ENCODE measurements at regions not wholly inside any gene's neighbourhood (a gene's known extent, or its start where the extent isn't known, plus 50 kb on each side); places are given as distances from the start of the nearest gene placed in this dataset.
A peak's percentile ranks its signal among the peaks of the same experiment; 100 is the strongest.

GRCh38 chr19:5403968-5404640 is 51.1 kb upstream of the ZNRF4 start (continued):
- TF ChIP-seq ZNF584 (CRISPR knock-in tag; IDR thresholded peaks at IDR 0.05; ENCODE audit: low read depth) (no peak), JUN (IDR thresholded peaks at IDR 0.05; ENCODE audit: borderline replicate concordance, low read depth, low read length) (no peak), JUN (CRISPR knock-in tag; IDR thresholded peaks at IDR 0.05; ENCODE audit: borderline replicate concordance) (no peak), POLR3G (IDR thresholded peaks at IDR 0.05; ENCODE audit: extremely low read depth, insufficient read length, insufficient replicate concordance) (no peak), CTBP1 (IDR thresholded peaks at IDR 0.05; ENCODE audit: borderline replicate concordance) (peak; percentile 42; the same call in 1 of the 2 replicates), MXI1 (IDR thresholded peaks at IDR 0.05; ENCODE audit: low read depth, low read length) (no peak), POLR2B (IDR thresholded peaks at IDR 0.05; ENCODE audit: low read depth, partially characterized antibody) (no peak), NCOA1 (IDR thresholded peaks at IDR 0.05; ENCODE audit: low read depth) (peak; percentile 76), EHMT2 (IDR thresholded peaks at IDR 0.05) (peak; percentile 99), NEUROD1 (IDR thresholded peaks at IDR 0.05; ENCODE audit: borderline replicate concordance, low read depth, low read length, partially characterized antibody) (no peak), CHD4 (IDR thresholded peaks at IDR 0.05; ENCODE audit: insufficient read depth, insufficient replicate concordance, low read depth, low read length, poor library complexity, severe bottlenecking) (no peak), MEF2D (tag; conservative IDR thresholded peaks at IDR 0.05; ENCODE audit: low read depth) (no peak), ZNF232 (CRISPR knock-in tag; IDR thresholded peaks at IDR 0.05) (peak; percentile 89)
- TF ChIP-seq, protein P1, sequence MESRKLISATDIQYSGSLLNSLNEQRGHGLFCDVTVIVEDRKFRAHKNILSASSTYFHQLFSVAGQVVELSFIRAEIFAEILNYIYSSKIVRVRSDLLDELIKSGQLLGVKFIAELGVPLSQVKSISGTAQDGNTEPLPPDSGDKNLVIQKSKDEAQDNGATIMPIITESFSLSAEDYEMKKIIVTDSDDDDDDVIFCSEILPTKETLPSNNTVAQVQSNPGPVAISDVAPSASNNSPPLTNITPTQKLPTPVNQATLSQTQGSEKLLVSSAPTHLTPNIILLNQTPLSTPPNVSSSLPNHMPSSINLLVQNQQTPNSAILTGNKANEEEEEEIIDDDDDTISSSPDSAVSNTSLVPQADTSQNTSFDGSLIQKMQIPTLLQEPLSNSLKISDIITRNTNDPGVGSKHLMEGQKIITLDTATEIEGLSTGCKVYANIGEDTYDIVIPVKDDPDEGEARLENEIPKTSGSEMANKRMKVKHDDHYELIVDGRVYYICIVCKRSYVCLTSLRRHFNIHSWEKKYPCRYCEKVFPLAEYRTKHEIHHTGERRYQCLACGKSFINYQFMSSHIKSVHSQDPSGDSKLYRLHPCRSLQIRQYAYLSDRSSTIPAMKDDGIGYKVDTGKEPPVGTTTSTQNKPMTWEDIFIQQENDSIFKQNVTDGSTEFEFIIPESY (CRISPR knock-in tag; IDR thresholded peaks at IDR 0.05), result peak; percentile 25; the same call in 1 of the 2 replicates
- TF ChIP-seq, protein P2, sequence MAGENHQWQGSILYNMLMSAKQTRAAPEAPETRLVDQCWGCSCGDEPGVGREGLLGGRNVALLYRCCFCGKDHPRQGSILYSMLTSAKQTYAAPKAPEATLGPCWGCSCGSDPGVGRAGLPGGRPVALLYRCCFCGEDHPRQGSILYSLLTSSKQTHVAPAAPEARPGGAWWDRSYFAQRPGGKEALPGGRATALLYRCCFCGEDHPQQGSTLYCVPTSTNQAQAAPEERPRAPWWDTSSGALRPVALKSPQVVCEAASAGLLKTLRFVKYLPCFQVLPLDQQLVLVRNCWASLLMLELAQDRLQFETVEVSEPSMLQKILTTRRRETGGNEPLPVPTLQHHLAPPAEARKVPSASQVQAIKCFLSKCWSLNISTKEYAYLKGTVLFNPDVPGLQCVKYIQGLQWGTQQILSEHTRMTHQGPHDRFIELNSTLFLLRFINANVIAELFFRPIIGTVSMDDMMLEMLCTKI (IDR thresholded peaks at IDR 0.05; ENCODE audit: partially characterized antibody), result no peak
- TF ChIP-seq, protein P3, sequence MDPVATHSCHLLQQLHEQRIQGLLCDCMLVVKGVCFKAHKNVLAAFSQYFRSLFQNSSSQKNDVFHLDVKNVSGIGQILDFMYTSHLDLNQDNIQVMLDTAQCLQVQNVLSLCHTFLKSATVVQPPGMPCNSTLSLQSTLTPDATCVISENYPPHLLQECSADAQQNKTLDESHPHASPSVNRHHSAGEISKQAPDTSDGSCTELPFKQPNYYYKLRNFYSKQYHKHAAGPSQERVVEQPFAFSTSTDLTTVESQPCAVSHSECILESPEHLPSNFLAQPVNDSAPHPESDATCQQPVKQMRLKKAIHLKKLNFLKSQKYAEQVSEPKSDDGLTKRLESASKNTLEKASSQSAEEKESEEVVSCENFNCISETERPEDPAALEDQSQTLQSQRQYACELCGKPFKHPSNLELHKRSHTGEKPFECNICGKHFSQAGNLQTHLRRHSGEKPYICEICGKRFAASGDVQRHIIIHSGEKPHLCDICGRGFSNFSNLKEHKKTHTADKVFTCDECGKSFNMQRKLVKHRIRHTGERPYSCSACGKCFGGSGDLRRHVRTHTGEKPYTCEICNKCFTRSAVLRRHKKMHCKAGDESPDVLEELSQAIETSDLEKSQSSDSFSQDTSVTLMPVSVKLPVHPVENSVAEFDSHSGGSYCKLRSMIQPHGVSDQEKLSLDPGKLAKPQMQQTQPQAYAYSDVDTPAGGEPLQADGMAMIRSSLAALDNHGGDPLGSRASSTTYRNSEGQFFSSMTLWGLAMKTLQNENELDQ (CRISPR knock-in tag; IDR thresholded peaks at IDR 0.05; ENCODE audit: borderline replicate concordance), result 0 out of 2 replicates have a peak, but pooled peaks have one; percentile 74
- TF ChIP-seq, protein P4, sequence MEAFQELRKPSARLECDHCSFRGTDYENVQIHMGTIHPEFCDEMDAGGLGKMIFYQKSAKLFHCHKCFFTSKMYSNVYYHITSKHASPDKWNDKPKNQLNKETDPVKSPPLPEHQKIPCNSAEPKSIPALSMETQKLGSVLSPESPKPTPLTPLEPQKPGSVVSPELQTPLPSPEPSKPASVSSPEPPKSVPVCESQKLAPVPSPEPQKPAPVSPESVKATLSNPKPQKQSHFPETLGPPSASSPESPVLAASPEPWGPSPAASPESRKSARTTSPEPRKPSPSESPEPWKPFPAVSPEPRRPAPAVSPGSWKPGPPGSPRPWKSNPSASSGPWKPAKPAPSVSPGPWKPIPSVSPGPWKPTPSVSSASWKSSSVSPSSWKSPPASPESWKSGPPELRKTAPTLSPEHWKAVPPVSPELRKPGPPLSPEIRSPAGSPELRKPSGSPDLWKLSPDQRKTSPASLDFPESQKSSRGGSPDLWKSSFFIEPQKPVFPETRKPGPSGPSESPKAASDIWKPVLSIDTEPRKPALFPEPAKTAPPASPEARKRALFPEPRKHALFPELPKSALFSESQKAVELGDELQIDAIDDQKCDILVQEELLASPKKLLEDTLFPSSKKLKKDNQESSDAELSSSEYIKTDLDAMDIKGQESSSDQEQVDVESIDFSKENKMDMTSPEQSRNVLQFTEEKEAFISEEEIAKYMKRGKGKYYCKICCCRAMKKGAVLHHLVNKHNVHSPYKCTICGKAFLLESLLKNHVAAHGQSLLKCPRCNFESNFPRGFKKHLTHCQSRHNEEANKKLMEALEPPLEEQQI (IDR thresholded peaks at IDR 0.05), result peak; percentile 81
- TF ChIP-seq, protein P5, sequence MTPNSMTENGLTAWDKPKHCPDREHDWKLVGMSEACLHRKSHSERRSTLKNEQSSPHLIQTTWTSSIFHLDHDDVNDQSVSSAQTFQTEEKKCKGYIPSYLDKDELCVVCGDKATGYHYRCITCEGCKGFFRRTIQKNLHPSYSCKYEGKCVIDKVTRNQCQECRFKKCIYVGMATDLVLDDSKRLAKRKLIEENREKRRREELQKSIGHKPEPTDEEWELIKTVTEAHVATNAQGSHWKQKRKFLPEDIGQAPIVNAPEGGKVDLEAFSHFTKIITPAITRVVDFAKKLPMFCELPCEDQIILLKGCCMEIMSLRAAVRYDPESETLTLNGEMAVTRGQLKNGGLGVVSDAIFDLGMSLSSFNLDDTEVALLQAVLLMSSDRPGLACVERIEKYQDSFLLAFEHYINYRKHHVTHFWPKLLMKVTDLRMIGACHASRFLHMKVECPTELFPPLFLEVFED (CRISPR knock-in tag; conservative IDR thresholded peaks at IDR 0.05), result 0 out of 2 replicates have a peak, but pooled peaks have one; percentile 55

Measured in K562 (cell line).